HEK293 (cell line): ENCODE measurements at regions not wholly inside any gene's neighbourhood (a gene's known extent, or its start where the extent isn't known, plus 50 kb on each side); places are given as distances from the start of the nearest gene placed in this dataset.

Source experiments
- CTCF ChIA-PET: fragments of 350-600 bp; formaldehyde crosslinking; extraction: SDS; loops from one replicate; lab custom pipeline; 2021; ENCODE audit warnings: antibody characterized with exemption; lab: Yijun Ruan, JAX
- POLR2A ChIA-PET: fragments of 300-600 bp; formaldehyde crosslinking; extraction: SDS; loops from one replicate; lab custom pipeline; 2020; ENCODE audit warnings: antibody characterized with exemption, inconsistent platforms; lab: Yijun Ruan, JAX
- H3K27ac ChIP-seq: fragments of 200-500 bp; sonication (Bioruptor generic); 2 replicates; pipeline ENCODE4 v1.5.1; 2014; ENCODE audit warnings: low read depth, low read length, control low read depth, inconsistent platforms; ENCODE audit errors: extremely low read depth
- H3K36me3 ChIP-seq, 2 experiments: fragments of 200-500 bp in 1 of 2; sonication (Bioruptor generic) in 1 of 2; 1 replicate in 1 of 2; 2 replicates in 1 of 2; pipeline ENCODE4 v1.5.1; 2014 to 2017; ENCODE audit warnings: inconsistent platforms in 2 of 2, low read length in 2 of 2; ENCODE audit not compliant: control insufficient read depth in 2 of 2, insufficient read depth in 1 of 2
- H3K4me1 ChIP-seq: fragments of 200-500 bp; sonication (Bioruptor generic); 2 replicates; pipeline ENCODE4 v1.5.1; 2014; ENCODE audit warnings: mild to moderate bottlenecking, low read length, inconsistent platforms; ENCODE audit not compliant: control insufficient read depth, insufficient read depth
- H3K4me3 ChIP-seq: 2 replicates; pipeline ENCODE4 v1.5.1; 2011; ENCODE audit warnings: low read depth, mild to moderate bottlenecking, control low read depth, low read length, moderate library complexity
- H3K9me3 ChIP-seq: fragments of 200-500 bp; sonication (Bioruptor generic); 2 replicates; pipeline ENCODE4 v1.5.1; 2014; ENCODE audit warnings: low read depth, low read length, inconsistent platforms; ENCODE audit not compliant: control insufficient read depth, insufficient read depth
- BCL11B ChIP-seq: fragments of 450-650 bp; formaldehyde crosslinking; IDR thresholded peaks from 2 replicates; pipeline ENCODE4 v1.5.1; 2016; ENCODE audit warnings: low read depth, missing biosample characterization, missing genetic modification characterization
- BCL6B ChIP-seq: fragments of 450-650 bp; formaldehyde crosslinking; IDR thresholded peaks from 2 replicates; pipeline ENCODE4 v1.5.1; 2017; ENCODE audit warnings: missing biosample characterization, missing genetic modification characterization
- GFI1B ChIP-seq: fragments of 450-650 bp; formaldehyde crosslinking; IDR thresholded peaks from 2 replicates; pipeline ENCODE4 v1.5.1; 2016; ENCODE audit warnings: missing biosample characterization, missing genetic modification characterization
- GLIS1 ChIP-seq: fragments of 450-650 bp; formaldehyde crosslinking; IDR thresholded peaks from 2 replicates; pipeline ENCODE4 v1.5.1; 2016; ENCODE audit warnings: missing biosample characterization, missing genetic modification characterization
- SALL2 ChIP-seq: fragments of 450-650 bp; formaldehyde crosslinking; IDR thresholded peaks from 2 replicates; pipeline ENCODE4 v1.5.0; 2017; ENCODE audit warnings: missing biosample characterization, mild to moderate bottlenecking, missing genetic modification characterization, borderline replicate concordance
- TSHZ1 ChIP-seq: fragments of 450-650 bp; formaldehyde crosslinking; IDR thresholded peaks from 2 replicates; pipeline ENCODE4 v1.5.1; 2016; ENCODE audit warnings: missing biosample characterization, missing genetic modification characterization, borderline replicate concordance
- ZFP69B ChIP-seq: fragments of 450-650 bp; formaldehyde crosslinking; IDR thresholded peaks from 2 replicates; pipeline ENCODE4 v1.5.1; 2016; ENCODE audit warnings: missing biosample characterization, missing genetic modification characterization
- ZNF169 ChIP-seq: fragments of 450-650 bp; formaldehyde crosslinking; IDR thresholded peaks from 2 replicates; pipeline ENCODE4 v1.5.1; 2016; ENCODE audit warnings: missing biosample characterization, missing genetic modification characterization
- ZNF214 ChIP-seq: fragments of 450-650 bp; formaldehyde crosslinking; IDR thresholded peaks from 2 replicates; pipeline ENCODE4 v1.5.1; 2017; ENCODE audit warnings: missing biosample characterization, mild to moderate bottlenecking, missing genetic modification characterization, borderline replicate concordance
- ZNF518A ChIP-seq: fragments of 450-650 bp; formaldehyde crosslinking; conservative IDR thresholded peaks from 2 replicates; pipeline ENCODE4 v1.5.1; 2016; ENCODE audit warnings: low read depth, missing biosample characterization, missing genetic modification characterization
- ZNF530 ChIP-seq: fragments of 450-650 bp; formaldehyde crosslinking; IDR thresholded peaks from 2 replicates; pipeline ENCODE4 v1.5.1; 2016; ENCODE audit warnings: low read depth, missing biosample characterization, missing genetic modification characterization
- ZNF624 ChIP-seq: fragments of 450-650 bp; formaldehyde crosslinking; IDR thresholded peaks from 2 replicates; pipeline ENCODE4 v1.5.1; 2017; ENCODE audit warnings: missing biosample characterization, missing genetic modification characterization
- ZNF677 ChIP-seq: fragments of 450-650 bp; IDR thresholded peaks from 2 replicates; pipeline ENCODE4 v1.5.0; 2018; ENCODE audit warnings: missing biosample characterization, mild to moderate bottlenecking, missing genetic modification characterization, moderate library complexity
- ZNF692 ChIP-seq: fragments of 450-650 bp; formaldehyde crosslinking; IDR thresholded peaks from 2 replicates; pipeline ENCODE4 v1.5.1; 2016; ENCODE audit warnings: missing biosample characterization, missing genetic modification characterization
- ZNF76 ChIP-seq: fragments of 450-650 bp; formaldehyde crosslinking; IDR thresholded peaks from 2 replicates; pipeline ENCODE4; 2016; ENCODE audit warnings: low read depth, missing biosample characterization, missing genetic modification characterization, borderline replicate concordance
- ZNF837 ChIP-seq: fragments of 450-650 bp; formaldehyde crosslinking; IDR thresholded peaks from 2 replicates; pipeline ENCODE4 v1.5.1; 2016; ENCODE audit warnings: missing biosample characterization, missing genetic modification characterization

GRCh38 chrX:30153175-30153880 lies 62.0 kb upstream of the MAGEB2 start:
- TF ChIP-seq ZNF76 (tag by site-specific recombination) (no peak), ZFP69B (no peak), ZNF169 (tag by site-specific recombination) (no peak), ZNF530 (tag by site-specific recombination) (no peak), ZNF692 (tag by site-specific recombination) (no peak), ZNF677 (tag by site-specific recombination) (no peak)
- Histone ChIP-seq H3K4me1 (no peaks in the 10 kb centered on the region), H3K36me3 (no peaks in the 10 kb centered on the region), H3K27ac (no peak overlapping the region), H3K4me3 (no peak overlapping the region), H3K9me3 (no peaks in the 10 kb centered on the region)
- CTCF ChIA-PET, result no interaction called here
- POLR2A ChIA-PET, result no interaction called here

GRCh38 chrX:30153881-30154260 lies 61.5 kb upstream of the MAGEB2 start:
- TF ChIP-seq ZNF624 (tag by site-specific recombination) (no peak), GFI1B (tag by site-specific recombination) (no peak), GLIS1 (tag by site-specific recombination) (no peak), TSHZ1 (tag by site-specific recombination) (no peak), ZNF837 (tag by site-specific recombination) (no peak), ZNF214 (no peak), BCL11B (tag by site-specific recombination) (no peak), SALL2 (tag by site-specific recombination) (no peak), ZNF518A (no peak), BCL6B (tag by site-specific recombination) (no peak)
- Histone ChIP-seq H3K36me3 (no peaks in the 10 kb centered on the region), H3K9me3 (no peaks in the 10 kb centered on the region), H3K4me1 (no peaks in the 10 kb centered on the region), H3K4me3 (no peak overlapping the region), H3K27ac (no peak overlapping the region)
- POLR2A ChIA-PET, result no interaction called here
- CTCF ChIA-PET, result no interaction called here
